ENCODE measurements at regions not wholly inside any gene's neighbourhood (a gene's known extent, or its start where the extent isn't known, plus 50 kb on each side); places are given as distances from the start of the nearest gene placed in this dataset.

- DNase-seq = no peak
These were observed 103.7 kb upstream of the TPM1 start for GRCh38 chr15:62938825-62939224.

- DNase-seq = no peak
These were observed 102.3 kb upstream of the TPM1 start for GRCh38 chr15:62940093-62940754.

GRCh38 chr15:62940755-62941361 lies 101.7 kb upstream of the TPM1 start:
- no peak for DNase-seq

- DNase-seq = no peak
These were observed 100.8 kb upstream of the TPM1 start for GRCh38 chr15:62941699-62942098.

- no peak for DNase-seq
These were observed 100.1 kb upstream of the TPM1 start for GRCh38 chr15:62942428-62942827.

GRCh38 chr15:62945063-62945462 lies 97.5 kb upstream of the TPM1 start:
- DNase-seq = no peak

- DNase-seq = no peak
These were observed 96.8 kb upstream of the TPM1 start for GRCh38 chr15:62945760-62946159.

- no peak for DNase-seq
These were observed 95.6 kb upstream of the TPM1 start for GRCh38 chr15:62946940-62947339.

GRCh38 chr15:62950462-62950931 lies 92.0 kb upstream of the TPM1 start:
- DNase-seq = no peak

GRCh38 chr15:62951481-62951880 lies 91.1 kb upstream of the TPM1 start:
- no peak for DNase-seq

GRCh38 chr15:62953021-62953420 lies 89.5 kb upstream of the TPM1 start:
- no peak for DNase-seq

- DNase-seq = no peak
These were observed 89.0 kb upstream of the TPM1 start for GRCh38 chr15:62953496-62954045.

GRCh38 chr15:62957130-62957529 lies 85.4 kb upstream of the TPM1 start:
- DNase-seq = no peak

GRCh38 chr15:62958528-62959363 lies 83.8 kb upstream of the TPM1 start:
- no peak for DNase-seq

- DNase-seq = no peak
These were observed 81.4 kb upstream of the TPM1 start for GRCh38 chr15:62961134-62961533.

GRCh38 chr15:62962101-62962995 lies 80.2 kb upstream of the TPM1 start:
- no peak for DNase-seq

GRCh38 chr15:62964251-62964650 lies 78.3 kb upstream of the TPM1 start:
- DNase-seq = no peak

GRCh38 chr15:62966294-62967078 lies 76.1 kb upstream of the TPM1 start:
- no peak for DNase-seq

GRCh38 chr15:62968699-62969098 lies 73.8 kb upstream of the TPM1 start:
- DNase-seq = no peak

- no peak for DNase-seq
These were observed 73.0 kb upstream of the TPM1 start for GRCh38 chr15:62969442-62970089.

GRCh38 chr15:62972814-62973213 lies 69.7 kb upstream of the TPM1 start:
- DNase-seq = no peak

Measured in activated naive CD4-positive, alpha-beta T cell treated with anti-CD3 and anti-CD28 coated beads, Interleukin-2, amount 50 U/mL, for 16 hours (primary cell).